NAMALWA (cell line): ENCODE measurements at regions not wholly inside any gene's neighbourhood (a gene's known extent, or its start where the extent isn't known, plus 50 kb on each side); places are given as distances from the start of the nearest gene placed in this dataset.

ENCODE experiments used
- DNase-seq: peaks from one replicate; pipeline ENCODE4 v3.0.0-alpha.2; 2015; ENCODE audit warnings: low spot score

DNA sequence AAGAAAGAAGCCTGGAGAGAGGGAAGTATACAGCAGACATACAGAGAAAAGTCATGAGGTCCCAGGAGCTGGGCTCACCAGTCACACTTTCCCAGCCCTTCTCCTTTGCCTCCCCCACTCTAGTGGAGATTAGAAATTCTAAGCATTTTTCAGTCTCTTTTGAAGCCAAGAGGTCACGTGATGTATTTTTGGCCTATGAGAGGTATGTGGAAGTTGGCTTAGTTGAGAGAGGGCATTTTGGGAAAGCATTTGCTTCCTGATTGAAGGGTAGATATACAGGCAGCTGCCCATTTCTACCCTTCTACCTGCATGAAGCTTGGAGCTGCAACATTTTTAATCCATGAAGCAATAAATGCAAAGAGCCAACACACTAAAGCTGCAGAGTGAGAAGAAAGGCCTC is 106.0 kb upstream of the TNFAIP3 start:
- DNase-seq = no peak

DNA sequence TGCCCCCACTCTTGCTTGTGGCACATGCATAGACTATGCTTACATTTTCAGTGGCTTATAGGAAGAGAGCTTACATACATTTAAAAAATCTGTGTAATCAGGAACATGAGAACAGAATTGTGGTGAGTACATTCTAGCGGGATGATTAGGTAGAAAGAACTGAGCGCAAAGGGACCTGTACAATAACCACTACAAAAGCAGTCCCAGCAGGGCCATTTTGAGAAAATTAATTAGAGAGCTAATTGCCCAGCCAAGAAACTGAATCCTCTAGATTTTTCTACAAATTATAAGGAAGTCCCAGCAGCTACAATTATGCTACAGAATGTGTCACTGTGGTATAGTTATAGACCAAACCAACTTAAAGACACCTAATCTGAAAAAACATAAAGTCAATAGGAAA is 105.6 kb upstream of the TNFAIP3 start:
- DNase-seq = no peak

DNA sequence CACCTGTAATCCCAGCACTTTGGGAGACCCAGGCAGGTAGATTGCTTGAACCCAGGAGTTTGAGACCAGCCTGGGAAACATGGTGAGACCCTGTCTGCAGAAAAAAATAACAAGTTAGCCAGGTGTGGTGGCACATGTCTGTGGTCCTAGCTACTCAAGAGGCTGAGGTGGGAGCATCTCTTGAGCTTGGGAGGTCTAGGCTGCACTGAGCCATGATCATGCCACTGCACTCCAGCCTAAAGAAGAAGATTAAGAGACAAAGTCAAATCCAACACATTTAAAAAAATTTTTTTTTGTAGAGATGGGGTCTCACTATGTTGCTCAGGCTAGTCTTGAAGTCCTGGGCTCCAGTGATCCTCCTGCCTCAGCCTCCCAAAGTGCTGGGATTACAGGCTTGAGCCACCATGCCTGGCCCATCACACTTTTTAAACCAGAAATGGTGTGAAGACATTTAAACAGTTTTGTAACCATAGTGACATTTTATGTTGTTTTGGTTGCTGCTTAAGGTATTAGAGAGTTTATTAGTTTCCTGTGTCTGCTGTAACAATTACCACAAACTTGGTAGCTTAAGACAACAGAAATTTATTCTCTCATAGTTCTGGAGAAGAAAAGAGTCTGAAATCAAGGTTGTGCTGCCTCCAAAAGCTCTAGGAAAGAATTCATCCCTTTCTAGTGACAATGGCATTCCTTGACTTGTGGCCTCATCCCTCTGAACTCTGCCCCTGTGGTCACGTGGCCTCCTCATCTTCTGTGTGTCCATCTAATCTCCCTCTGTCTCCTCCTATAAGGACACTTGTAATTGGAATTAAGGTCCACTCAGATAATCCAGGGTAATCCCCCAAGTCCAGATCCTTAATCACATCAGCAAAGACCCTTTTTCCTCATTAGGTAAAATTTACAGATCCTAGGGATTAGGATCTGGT is 104.6 kb upstream of the TNFAIP3 start:
- no peak for DNase-seq

DNA sequence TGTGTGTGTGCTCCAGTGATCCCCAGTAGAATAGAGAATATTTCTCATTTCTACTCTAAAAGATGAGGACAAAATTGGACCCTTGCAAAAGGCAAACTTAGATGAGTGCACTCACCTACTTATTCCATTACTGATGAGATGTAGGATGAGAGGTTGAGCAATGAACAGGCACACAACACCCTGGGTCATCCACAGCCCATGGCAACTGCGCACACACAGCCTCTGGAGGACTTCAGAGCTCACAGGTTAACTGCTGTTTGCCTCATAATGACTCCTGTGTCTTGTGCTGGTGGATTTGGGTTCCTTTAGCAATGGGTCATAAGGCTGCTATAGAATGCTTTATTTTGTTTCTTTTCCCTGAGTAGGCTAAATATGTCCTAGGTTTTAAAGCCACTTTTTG is 103.6 kb upstream of the TNFAIP3 start:
- DNase-seq = no peak

DNA sequence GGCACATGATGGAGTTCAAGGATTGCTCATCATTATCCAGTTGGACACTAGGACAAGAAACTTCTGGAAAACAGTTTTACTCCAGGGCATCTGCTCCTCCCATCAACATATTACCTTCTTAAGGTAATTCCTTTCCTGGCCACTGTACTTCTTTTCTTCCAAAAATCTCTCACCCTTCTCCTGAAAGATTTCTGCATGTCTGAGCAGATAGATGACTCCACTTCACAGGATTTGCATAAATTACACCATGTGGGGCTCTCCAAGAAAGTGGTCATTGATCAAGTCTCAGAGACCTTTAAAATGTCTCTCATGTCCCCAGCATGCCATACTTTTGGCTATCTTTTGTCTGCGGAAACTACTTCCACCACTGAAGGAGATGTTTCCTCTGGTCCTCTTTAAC is 103.2 kb upstream of the TNFAIP3 start:
- DNase-seq = no peak

DNA sequence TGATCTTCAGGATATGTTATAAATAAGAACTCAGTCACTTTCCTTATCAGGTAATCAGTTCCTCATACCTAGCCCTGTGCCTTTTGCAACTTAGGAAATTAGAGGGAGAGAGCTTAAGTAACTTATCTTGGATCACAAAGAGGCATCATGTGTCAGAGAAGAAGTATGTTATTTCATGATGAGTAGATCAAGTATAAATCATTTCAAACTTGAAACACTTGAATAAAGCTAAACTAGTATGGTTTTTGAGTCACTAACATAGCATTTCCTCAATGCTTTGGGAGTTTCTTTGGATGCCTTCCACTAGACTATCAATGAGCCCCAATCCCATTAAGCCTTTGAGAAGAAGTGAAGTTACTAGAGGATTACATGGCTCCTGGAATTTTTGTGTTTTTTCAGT is 102.6 kb upstream of the TNFAIP3 start:
- no peak for DNase-seq

DNA sequence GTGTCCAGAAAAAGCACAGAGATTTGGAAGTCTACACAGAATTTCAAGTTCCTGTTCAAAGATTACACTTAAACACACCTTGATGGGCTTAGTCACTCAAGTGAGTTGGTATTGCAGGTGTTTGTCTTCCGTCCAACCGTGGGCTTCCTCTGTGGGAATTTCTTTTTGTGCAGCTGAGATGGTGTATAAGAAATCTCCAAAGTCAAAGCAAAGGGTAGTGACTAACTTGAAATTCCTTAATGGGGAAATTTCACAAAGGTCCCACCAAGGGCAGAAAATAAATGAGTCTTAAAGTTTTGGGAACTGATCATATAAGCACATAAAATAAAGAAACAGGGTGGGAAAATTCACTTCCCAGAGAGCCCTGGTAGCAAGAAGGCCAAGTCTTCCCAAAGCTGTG is 102.0 kb upstream of the TNFAIP3 start:
- no peak for DNase-seq

DNA sequence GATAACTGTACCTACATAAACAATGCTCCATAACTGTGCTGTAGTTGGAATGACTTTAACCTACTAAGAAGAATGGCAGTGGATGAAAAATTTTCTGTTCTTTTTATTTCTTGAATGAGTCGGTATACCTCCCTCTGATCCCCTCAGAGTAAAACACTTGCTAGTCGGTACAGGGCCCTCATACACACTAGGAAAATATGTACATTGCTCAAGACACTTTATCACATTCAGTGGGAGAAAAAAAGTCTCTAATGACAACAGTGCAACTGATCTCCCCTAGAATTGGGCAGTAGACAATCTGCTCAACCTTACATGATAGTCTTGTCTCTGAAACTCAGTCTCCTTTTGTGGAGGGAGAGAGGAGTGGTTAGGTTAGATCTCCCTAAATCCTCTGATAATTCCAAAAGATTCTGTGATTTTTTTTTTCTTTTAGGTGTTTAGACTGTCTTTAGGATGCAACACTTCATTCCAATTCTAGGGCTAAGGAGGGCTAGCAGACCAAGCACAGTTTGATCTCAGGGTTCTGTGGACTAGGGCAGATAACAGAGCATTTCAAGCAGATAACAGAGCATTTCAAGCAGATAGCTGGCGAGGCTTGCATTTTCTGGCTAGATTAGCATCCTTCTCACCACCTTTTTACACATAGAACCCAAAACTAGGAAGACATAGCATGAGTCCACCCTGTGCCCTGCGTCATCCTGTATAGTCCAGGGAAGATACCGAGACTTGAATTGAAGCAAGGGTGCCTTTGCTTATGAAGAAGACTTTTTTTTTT is 100.3 kb upstream of the TNFAIP3 start:
- no peak for DNase-seq

DNA sequence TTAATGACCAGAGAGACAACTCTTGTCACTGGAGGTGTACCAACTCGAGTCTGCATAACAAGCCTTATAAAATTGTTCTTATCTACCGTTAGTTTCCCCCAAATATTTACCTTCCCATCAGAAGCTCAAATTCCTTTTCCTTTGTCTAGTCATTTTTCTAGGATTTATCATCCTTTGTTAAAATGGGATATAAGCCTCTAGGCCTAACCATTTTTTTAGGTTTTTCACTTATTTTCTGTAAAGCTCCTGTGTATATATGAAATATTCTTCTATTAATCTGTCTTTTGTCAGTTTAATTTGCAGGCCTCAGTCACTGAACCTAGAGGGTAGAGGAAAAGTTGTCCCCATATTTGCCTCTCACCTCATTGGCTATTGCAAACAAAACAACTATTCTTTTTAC is 99.6 kb upstream of the TNFAIP3 start:
- DNase-seq = no peak

DNA sequence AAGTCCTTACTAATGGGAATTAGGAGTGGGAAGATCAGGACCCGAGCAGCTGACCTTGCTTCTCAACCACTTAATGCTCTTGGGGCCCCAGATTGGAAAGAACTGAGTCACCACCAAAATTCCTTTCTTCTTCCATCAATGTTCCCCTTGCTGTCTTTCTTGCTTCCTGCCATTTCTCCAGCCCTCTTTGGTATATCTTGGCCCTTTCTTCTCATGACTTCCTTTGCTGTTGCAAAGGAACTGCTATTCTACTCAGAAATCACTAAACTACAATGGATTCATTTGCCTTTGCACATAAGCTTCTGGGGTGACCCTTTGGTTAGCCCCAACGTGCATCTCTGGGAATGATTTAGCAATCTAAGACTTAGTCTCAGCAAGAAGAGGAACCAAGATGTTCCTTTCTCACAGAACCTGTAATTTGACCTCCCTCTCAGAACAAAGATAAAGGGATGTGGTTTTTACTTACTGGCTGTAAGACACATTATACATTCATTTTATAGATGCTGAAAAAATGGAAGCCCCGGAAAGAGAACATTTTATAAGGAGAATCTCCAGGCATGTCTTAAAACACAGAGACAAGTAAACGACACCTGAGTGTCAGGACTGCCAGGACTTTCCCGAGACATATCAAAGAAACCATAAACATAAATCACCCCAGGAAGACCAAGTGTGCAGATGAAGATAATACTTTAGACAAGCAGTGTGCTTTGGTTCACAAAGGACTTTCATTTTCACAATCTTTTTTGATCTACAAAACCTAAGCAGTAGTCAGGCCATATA is 99.0 kb upstream of the TNFAIP3 start:
- no peak for DNase-seq

DNA sequence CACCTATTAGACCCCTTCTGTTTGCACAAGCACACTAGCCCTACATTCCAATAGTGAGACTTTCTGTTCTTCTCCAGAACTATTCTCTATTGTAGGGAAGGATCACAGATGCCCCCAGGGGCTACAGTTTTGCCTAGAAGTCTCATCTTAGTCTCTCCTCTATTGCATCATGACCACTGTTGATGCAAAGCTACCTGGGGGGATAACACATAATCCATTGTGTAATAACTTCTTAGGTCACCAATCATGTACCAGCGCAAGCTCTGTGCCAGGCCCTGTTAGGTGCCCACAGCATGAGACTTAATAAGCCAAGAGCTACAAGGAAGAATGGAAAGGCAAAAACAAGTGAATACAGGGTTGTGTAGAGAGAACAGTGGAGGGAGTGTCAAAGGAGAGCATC is 98.1 kb upstream of the TNFAIP3 start:
- DNase-seq = no peak

DNA sequence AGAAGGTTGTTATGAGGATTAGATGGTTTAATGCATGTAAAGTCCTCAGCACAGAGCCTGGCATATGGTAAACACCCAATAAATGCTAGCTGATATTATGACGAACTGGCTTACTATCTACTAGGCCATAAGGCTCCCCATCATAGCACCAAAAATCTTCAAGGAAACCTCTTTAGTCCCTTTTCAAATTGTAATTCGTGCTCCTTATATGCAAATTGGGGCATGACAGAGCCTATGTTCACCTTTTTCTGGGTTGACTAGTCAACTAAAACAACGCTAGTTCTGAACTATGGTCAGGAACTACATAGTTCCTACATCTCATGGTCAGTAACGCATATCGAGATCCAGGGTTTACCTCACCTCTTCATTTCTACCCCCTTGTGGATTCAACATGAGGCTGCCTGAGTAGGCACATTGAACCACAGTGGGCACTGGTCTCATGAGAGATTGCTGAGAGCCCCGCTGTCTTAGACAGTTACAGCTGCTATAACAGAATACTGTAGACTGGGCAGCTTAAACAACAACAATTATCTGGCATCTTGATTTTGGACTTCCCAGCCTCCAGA is 97.2 kb upstream of the TNFAIP3 start:
- no peak for DNase-seq

DNA sequence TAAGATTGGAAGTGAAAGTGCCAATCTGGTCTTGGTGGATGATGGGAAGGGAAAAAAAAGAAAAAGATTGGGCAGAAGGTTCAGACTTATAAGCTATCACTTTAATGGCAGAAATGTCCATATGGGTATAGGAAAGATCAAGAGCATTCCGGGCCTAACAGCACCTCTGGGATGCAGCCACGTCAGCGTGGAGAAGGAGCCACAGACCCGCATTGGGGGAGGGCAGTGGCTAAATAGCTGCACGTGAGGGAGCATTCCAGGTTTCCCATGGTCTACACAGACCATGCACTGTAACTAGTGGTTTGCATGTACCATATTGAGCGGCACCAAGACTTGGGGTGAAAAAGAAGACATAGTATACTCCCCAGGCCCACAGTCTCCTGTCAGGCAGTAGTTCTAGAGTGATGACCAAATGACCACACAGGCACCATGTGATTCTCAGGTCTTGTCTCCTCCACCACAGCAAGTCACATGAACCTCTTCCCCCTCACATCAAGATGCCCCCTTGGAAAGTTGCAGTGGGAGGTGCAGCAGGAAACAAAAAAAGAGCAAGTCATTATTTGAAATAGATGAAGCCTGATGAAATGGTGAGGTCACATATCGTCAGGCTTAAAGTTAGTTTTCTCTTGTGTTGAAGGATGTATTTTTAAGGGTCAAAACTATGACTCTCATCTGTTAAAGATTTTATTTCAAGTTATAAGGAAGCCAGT is 94.4 kb upstream of the TNFAIP3 start:
- DNase-seq = no peak

DNA sequence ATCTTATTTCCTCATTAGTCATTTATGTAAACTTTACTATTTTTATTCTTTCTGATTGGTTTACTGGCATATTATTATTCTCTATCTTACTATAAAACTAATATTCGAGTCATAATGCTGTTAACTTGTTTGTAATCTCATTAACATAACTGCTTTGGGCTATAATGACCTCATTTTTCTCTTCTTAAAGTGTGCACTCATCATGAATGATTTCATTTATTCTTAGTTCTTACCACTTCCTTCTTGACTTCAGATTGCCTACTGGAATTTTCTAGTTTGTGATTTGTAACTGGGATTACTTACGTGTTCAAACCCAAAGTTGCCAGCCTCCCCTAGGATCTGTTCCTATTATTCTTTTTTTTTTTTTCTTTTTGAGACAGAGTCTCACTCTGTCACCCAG is 91.8 kb upstream of the TNFAIP3 start:
- no peak for DNase-seq

DNA sequence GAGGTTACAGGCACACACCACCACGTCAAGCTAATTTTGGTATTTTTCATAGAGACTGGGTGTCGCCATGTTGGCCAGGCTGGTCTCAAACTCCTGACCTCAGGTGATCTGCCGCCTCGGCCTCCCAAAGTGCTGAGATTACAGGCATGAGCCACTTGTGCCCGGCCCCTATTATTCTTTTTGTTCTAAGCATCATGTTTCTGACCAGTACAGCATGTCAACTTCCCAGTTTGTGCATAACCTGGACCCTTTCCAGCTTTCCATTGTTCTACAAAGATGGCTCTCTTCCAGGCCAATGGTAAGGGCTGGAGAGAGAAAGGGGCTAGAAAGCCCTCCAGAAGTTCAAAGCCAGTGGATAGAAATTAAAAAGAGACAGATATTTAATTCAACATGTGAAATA is 91.3 kb upstream of the TNFAIP3 start:
- no peak for DNase-seq

DNA sequence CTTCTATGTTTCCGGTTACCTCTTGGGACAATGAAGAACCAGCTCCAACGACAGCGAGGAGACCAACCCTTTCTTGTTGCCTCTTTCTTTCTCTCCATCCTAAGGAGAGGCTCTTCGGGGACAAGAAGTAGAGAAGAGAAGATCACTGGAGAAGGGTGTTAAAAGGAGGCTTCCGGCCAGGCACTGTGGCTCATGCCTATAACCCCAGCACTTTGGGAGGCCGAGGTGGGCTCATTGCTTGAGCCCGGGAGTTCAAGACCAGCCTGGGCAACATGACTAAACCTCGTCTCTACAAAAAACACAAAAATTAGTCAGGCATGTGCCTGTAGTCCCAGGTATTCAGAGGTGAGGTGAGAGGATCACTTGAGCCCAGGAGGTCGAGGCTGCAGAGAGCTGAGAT is 90.8 kb upstream of the TNFAIP3 start:
- no peak for DNase-seq

DNA sequence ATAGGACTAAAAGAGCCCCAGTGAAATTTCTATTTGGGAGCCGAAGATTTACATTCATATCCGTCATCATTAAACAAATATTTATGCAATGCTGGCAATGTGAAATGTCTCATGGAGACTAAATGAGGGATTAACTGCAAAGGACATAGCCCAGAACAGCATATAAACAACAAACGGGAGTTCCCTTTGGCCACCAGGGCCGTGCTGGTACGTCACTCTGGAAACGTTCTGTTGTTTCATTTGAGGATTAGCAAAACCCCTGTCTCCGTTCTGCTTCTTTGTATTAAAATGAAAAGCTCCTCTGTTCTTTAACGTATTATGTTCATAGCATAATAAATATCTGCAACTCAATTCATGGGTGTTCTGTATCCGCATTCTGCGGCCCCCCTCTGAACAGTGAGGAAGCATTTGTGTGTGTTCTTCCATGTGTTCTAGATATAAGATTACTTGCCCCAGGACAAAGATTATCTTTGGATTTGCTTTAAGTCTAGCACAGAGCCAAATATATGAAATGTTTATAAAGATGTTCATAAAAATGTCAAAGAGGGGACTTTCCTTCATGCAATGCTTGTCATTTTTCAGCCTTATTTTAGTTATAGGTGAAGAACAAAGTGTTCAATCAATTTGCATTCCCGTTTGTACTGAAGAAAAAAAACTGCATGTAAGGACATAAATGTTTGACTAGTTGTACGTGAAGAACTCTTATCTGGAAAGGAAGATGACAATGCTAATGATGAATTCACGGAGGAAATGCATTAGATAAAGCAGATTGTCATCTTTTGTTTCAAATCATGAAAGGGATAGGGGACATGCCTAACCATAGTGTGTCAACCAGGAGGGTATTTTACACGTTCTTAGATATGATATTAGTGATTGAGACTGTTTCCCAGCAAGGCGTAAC is 90.0 kb upstream of the TNFAIP3 start:
- no peak for DNase-seq

DNA sequence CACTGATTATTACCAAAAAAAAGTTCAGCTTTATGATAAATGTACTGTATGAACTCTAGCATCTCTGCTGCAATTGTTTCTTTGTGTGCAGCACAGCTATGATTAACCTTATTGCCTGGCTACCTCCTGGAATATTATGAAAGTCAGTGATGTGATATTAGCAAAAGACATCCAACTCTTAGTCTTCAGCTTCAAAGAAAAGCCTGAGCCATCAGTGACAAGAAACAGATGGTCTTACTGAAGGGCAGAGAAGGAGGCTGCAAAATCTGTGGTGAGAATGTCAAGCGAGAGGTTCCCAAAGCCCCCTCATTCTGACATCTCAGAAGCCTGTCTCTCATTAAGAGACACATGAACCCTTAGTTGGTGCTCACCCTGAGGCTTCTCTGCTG is 89.4 kb upstream of the TNFAIP3 start:
- no peak for DNase-seq

DNA sequence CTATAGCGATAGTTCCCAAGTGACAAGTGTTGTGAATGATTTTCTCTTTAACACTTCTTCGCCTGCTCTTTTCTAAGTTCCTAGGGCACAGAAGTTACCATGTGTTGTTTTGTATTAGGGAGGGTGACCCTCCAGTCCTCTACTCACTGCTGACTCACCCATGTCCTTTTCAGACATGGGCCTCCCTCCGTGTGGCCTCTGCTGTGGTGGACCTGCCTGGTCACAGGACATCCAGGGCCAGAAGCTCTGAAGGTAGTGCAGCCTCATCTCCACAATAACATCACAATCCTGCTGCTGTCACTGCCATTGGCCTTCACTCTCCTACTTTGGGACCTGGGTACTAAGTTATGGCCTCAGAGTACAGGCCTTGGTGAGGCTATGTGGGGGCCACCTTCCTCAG is 87.1 kb upstream of the TNFAIP3 start:
- DNase-seq = no peak

DNA sequence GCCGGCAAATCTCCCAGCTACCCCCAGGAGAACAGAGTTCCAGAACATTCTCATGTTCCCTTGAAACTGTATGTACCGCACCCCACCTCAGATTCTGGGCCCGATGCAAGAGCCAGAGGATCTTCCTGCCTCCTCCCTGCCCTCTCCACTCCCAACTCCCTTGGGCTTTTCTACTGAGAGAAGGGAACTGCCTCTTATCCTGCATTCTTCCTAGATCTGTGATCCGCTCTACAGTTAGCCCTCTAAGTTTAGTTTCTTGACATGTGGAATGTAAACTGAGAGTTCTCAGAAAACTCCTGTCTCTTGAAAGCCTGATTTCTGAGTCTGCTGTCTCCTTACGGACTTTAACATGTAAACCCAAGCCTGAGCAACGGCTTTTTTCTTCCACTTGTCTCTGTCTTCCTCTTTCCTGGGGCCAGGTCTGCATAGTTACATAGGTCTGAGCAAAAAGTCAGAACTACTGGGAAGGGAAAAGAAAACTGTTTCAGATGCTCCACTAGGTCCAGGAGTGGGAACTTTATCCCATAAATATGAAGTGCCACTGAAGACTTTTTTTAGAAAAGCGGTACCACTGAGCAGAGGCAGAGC is 86.5 kb upstream of the TNFAIP3 start:
- DNase-seq = no peak
